Osteocyte (in vitro differentiated cells): ENCODE measurements at regions not wholly inside any gene's neighbourhood (a gene's known extent, or its start where the extent isn't known, plus 50 kb on each side); places are given as distances from the start of the nearest gene placed in this dataset.

Experiments used
- DNase-seq: peaks from one replicate; pipeline ENCODE4 v3.0.0; 2021; ENCODE audit warnings: mixed read lengths; ENCODE audit not compliant: unreplicated experiment; ENCODE audit errors: extremely low spot score
- H3K27ac Mint-ChIP-seq: one replicate; pipeline ENCODE4 v1.8.0; 2021; ENCODE audit warnings: mild to moderate bottlenecking, mixed read lengths; ENCODE audit not compliant: unreplicated experiment
- H3K27me3 Mint-ChIP-seq: one replicate; pipeline ENCODE4 v1.8.0; 2021; ENCODE audit warnings: mixed read lengths; ENCODE audit not compliant: unreplicated experiment
- H3K36me3 Mint-ChIP-seq: one replicate; pipeline ENCODE4 v1.8.0; 2021; ENCODE audit warnings: mixed read lengths; ENCODE audit not compliant: unreplicated experiment
- H3K4me1 Mint-ChIP-seq: one replicate; pipeline ENCODE4 v1.8.0; 2021; ENCODE audit warnings: mixed read lengths; ENCODE audit not compliant: unreplicated experiment
- H3K4me3 Mint-ChIP-seq: one replicate; pipeline ENCODE4 v1.8.0; 2021; ENCODE audit warnings: mild to moderate bottlenecking, moderate library complexity, mixed read lengths; ENCODE audit not compliant: unreplicated experiment
- H3K9me3 Mint-ChIP-seq: one replicate; pipeline ENCODE4 v1.8.0; 2021; ENCODE audit warnings: mixed read lengths; ENCODE audit not compliant: unreplicated experiment
- TF ChIP-seq, protein P1 (sequence below): fragments of 200-600 bp; sonication (generic); IDR thresholded peaks from 2 replicates; pipeline ENCODE4 v1.5.0; 2021; ENCODE audit warnings: antibody characterized with exemption, mild to moderate bottlenecking, moderate library complexity

- TF ChIP-seq, protein P1, sequence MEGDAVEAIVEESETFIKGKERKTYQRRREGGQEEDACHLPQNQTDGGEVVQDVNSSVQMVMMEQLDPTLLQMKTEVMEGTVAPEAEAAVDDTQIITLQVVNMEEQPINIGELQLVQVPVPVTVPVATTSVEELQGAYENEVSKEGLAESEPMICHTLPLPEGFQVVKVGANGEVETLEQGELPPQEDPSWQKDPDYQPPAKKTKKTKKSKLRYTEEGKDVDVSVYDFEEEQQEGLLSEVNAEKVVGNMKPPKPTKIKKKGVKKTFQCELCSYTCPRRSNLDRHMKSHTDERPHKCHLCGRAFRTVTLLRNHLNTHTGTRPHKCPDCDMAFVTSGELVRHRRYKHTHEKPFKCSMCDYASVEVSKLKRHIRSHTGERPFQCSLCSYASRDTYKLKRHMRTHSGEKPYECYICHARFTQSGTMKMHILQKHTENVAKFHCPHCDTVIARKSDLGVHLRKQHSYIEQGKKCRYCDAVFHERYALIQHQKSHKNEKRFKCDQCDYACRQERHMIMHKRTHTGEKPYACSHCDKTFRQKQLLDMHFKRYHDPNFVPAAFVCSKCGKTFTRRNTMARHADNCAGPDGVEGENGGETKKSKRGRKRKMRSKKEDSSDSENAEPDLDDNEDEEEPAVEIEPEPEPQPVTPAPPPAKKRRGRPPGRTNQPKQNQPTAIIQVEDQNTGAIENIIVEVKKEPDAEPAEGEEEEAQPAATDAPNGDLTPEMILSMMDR: no peak
- Mint-ChIP-seq H3K27ac (no peak overlapping the region), H3K36me3 (no peaks in the 10 kb centered on the region), H3K4me1 (no peaks in the 10 kb centered on the region), H3K4me3 (no peak overlapping the region), H3K27me3 (no peaks in the 10 kb centered on the region), H3K9me3 (peaks cover 32% of the 10 kb centered on the region)
- no peak for DNase-seq
Observed at GRCh38 chr18:78242806-78243205, 736.8 kb upstream of the SALL3 start.

DNA sequence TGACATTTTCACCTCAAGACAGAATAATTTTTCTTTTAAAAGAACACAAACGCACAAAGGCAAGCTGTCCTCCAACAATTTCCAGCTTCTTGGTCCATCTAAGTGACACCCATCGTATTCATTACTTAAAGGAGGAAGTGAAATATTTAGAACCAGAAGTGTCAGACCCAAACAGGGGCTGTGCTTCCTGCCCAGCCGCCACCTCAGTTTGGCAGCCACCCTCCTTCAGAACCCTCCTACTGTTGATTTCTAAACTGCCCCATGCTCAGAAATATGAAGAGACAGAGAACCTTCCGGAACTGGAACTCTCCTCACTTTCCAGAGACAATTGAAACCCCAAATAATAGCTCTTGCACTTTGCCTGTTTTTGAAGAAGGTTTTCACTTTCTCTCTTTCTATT, 734.8 kb upstream of the SALL3 start:
- Mint-ChIP-seq H3K4me3 (no peak overlapping the region), H3K27ac (no peak overlapping the region), H3K9me3 (peaks cover 32% of the 10 kb centered on the region), H3K4me1 (no peaks in the 10 kb centered on the region), H3K36me3 (no peaks in the 10 kb centered on the region), H3K27me3 (no peaks in the 10 kb centered on the region)
- TF ChIP-seq, protein P1: no peak
- DNase-seq: no peak

GRCh38 chr18:78245451-78245850, 734.2 kb upstream of the SALL3 start:
- Mint-ChIP-seq H3K27ac (no peak overlapping the region), H3K36me3 (no peaks in the 10 kb centered on the region), H3K4me1 (no peaks in the 10 kb centered on the region), H3K27me3 (no peaks in the 10 kb centered on the region), H3K9me3 (peaks cover 32% of the 10 kb centered on the region), H3K4me3 (no peak overlapping the region)
- TF ChIP-seq, protein P1: no peak
- no peak for DNase-seq

- no peaks in the 10 kb centered on the region for H3K27me3 Mint-ChIP-seq
- no peaks in the 10 kb centered on the region for H3K36me3 Mint-ChIP-seq
- no peak for DNase-seq
- no peaks in the 10 kb centered on the region for H3K4me1 Mint-ChIP-seq
- TF ChIP-seq, protein P1: no peak
- H3K9me3 Mint-ChIP-seq: peaks cover 31% of the 10 kb centered on the region
- no peak overlapping the region for H3K27ac Mint-ChIP-seq
- H3K4me3 Mint-ChIP-seq: no peak overlapping the region
Observed at GRCh38 chr18:78246050-78246449, 733.6 kb upstream of the SALL3 start.

DNA sequence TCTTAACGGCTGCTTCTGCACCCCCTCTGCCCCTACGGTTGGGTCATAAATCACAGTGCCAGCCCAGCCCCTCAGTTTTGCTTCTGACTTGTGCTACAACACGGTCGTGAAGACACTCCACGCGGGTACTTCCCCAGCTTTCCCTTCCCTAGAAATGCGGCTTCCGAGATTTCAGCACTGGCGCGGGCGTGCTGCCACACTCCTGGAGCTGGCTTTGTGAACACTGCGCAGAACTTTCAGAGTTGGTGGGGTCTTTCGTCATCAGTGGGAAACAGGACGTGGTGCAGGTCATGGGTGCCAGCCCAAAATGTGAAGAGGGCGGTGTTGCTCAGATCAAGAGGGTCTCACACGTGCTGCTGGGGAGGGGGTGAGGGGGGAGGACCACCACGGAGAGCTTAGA, 733.0 kb upstream of the SALL3 start:
- Mint-ChIP-seq H3K27me3 (no peaks in the 10 kb centered on the region), H3K27ac (no peak overlapping the region), H3K4me1 (no peaks in the 10 kb centered on the region), H3K4me3 (no peak overlapping the region), H3K9me3 (peaks cover 31% of the 10 kb centered on the region), H3K36me3 (no peaks in the 10 kb centered on the region)
- DNase-seq: no peak
- TF ChIP-seq, protein P1: no peak
